PFSK-1 (cell line): ENCODE measurements at regions not wholly inside any gene's neighbourhood (a gene's known extent, or its start where the extent isn't known, plus 50 kb on each side); places are given as distances from the start of the nearest gene placed in this dataset.

Source experiments
- FOXP2 ChIP-seq: optimal IDR thresholded peaks from 2 replicates; pipeline ENCODE3; 2011; ENCODE audit warnings: borderline replicate concordance, control low read depth, inconsistent platforms; ENCODE audit not compliant: insufficient read depth; ENCODE audit errors: extremely low read length, extremely low read depth
- POLR2AphosphoS5 ChIP-seq: IDR thresholded peaks from 2 replicates; pipeline ENCODE4 v1.6.1; 2012; ENCODE audit warnings: low read depth, mild to moderate bottlenecking, control low read depth, low read length, moderate library complexity
- REST ChIP-seq, 2 experiments: IDR thresholded peaks; 2 replicates each; pipeline versions ENCODE4 v1.6.1 to v1.8.0; 2011 to 2012; ENCODE audit warnings: low read depth in 2 of 2, low read length in 2 of 2, control low read depth in 1 of 2, inconsistent platforms in 1 of 2, mild to moderate bottlenecking in 1 of 2, moderate library complexity in 1 of 2; ENCODE audit not compliant: insufficient read depth in 1 of 2
- SIN3A ChIP-seq: IDR thresholded peaks from 2 replicates; pipeline ENCODE4 v1.6.1; 2012; ENCODE audit warnings: mild to moderate bottlenecking, low read length, moderate library complexity, borderline replicate concordance; ENCODE audit not compliant: insufficient read depth
- TAF1 ChIP-seq: IDR thresholded peaks from 2 replicates; pipeline ENCODE4 v1.6.1; 2012; ENCODE audit warnings: low read length, control low read depth, borderline replicate concordance; ENCODE audit not compliant: insufficient read depth

- TF ChIP-seq SIN3A: no peak
- no peak for TF ChIP-seq POLR2AphosphoS5
These were observed 203.0 kb downstream of the GRIA2 start for GRCh38 chr4:157423526-157424020.

- no peak for TF ChIP-seq FOXP2
- no peak for TF ChIP-seq POLR2AphosphoS5
- TF ChIP-seq SIN3A: no peak
- TF ChIP-seq TAF1: no peak
- no peak for TF ChIP-seq REST (IDR thresholded peaks at IDR 0.05; ENCODE audit: insufficient read depth in 1 of 2, low read depth in 2 of 2, low read length in 2 of 2)
These were observed 200.8 kb downstream of the GRIA2 start for GRCh38 chr4:157421365-157421764.
